GM18502 (cell line): ENCODE measurements at regions not wholly inside any gene's neighbourhood (a gene's known extent, or its start where the extent isn't known, plus 50 kb on each side); places are given as distances from the start of the nearest gene placed in this dataset.
"Not testable (repeated sequence)": the region's sequence is repeated elsewhere in the genome, so short reads cannot be mapped to it uniquely, and the experiment has no call there.

Experiments
- ATAC-seq: cut with Tn5 transposase; IDR thresholded peaks from one replicate; pipeline ENCODE4 v1.9.1; 2021; ENCODE audit warnings: mild to moderate bottlenecking; ENCODE audit not compliant: unreplicated experiment, poor library complexity

- not testable (repeated sequence) for ATAC-seq
Measured at GRCh38 chr10:33829899-33830298, 495.4 kb upstream of the NRP1 start.

GRCh38 chr10:33828592-33828991 is 494.1 kb upstream of the NRP1 start:
- no peak for ATAC-seq

- ATAC-seq, result no peak
Measured at GRCh38 chr10:33826186-33826585, 491.7 kb upstream of the NRP1 start.

- no peak for ATAC-seq
Measured at GRCh38 chr10:33822774-33823173, 488.3 kb upstream of the NRP1 start.

GRCh38 chr10:33820531-33820930 is 486.1 kb upstream of the NRP1 start:
- ATAC-seq, result no peak

- no peak for ATAC-seq
Measured at GRCh38 chr10:33819206-33819605, 484.7 kb upstream of the NRP1 start.

GRCh38 chr10:33818343-33818742 is 483.9 kb upstream of the NRP1 start:
- ATAC-seq, result no peak

GRCh38 chr10:33817605-33818004 is 483.1 kb upstream of the NRP1 start:
- no peak for ATAC-seq

- no peak for ATAC-seq
Measured at GRCh38 chr10:33815776-33816175, 481.3 kb upstream of the NRP1 start.

GRCh38 chr10:33813871-33814270 is 479.4 kb upstream of the NRP1 start:
- ATAC-seq, result no peak

GRCh38 chr10:33813415-33813814 is 478.9 kb upstream of the NRP1 start:
- no peak for ATAC-seq

GRCh38 chr10:33812586-33812985 is 478.1 kb upstream of the NRP1 start:
- ATAC-seq, result no peak

GRCh38 chr10:33810986-33811385 is 476.5 kb upstream of the NRP1 start:
- no peak for ATAC-seq

GRCh38 chr10:33809732-33810131 is 475.3 kb upstream of the NRP1 start:
- no peak for ATAC-seq

- no peak for ATAC-seq
Measured at GRCh38 chr10:33808475-33808874, 474.0 kb upstream of the NRP1 start.

- no peak for ATAC-seq
Measured at GRCh38 chr10:33807531-33808359, 473.3 kb upstream of the NRP1 start.

GRCh38 chr10:33805831-33806230 is 471.4 kb upstream of the NRP1 start:
- ATAC-seq, result no peak

- ATAC-seq, result no peak
Measured at GRCh38 chr10:33804584-33804983, 470.1 kb upstream of the NRP1 start.

- no peak for ATAC-seq
Measured at GRCh38 chr10:33803248-33803647, 468.8 kb upstream of the NRP1 start.

GRCh38 chr10:33802566-33802965 is 468.1 kb upstream of the NRP1 start:
- ATAC-seq, result no peak

GRCh38 chr10:33801705-33802104 is 467.2 kb upstream of the NRP1 start:
- ATAC-seq, result no peak

- ATAC-seq, result no peak
Measured at GRCh38 chr10:33800986-33801385, 466.5 kb upstream of the NRP1 start.
